Hematopoietic multipotent progenitor cell treated with erythropoietin and hydrocortisone succinate and interleukin-3 and kit ligand, for 4 days (in vitro differentiated cells): ENCODE measurements at regions not wholly inside any gene's neighbourhood (a gene's known extent, or its start where the extent isn't known, plus 50 kb on each side); places are given as distances from the start of the nearest gene placed in this dataset.
"Not testable (repeated sequence)": the region's sequence is repeated elsewhere in the genome, so short reads cannot be mapped to it uniquely, and the experiment has no call there.

Experiments
- DNase-seq: peaks from one replicate; pipeline ENCODE4 v3.0.0-alpha.2; 2015

- DNase-seq = no peak
Measured at GRCh38 chr5:27130587-27130986, 92.2 kb upstream of the CDH9 start.

GRCh38 chr5:27129926-27130325 lies 91.5 kb upstream of the CDH9 start:
- DNase-seq = no peak

GRCh38 chr5:27125856-27126255 lies 87.5 kb upstream of the CDH9 start:
- DNase-seq = no peak

GRCh38 chr5:27124590-27124989 lies 86.2 kb upstream of the CDH9 start:
- peak; percentile 61 for DNase-seq

GRCh38 chr5:27119736-27120321 lies 81.4 kb upstream of the CDH9 start:
- not testable (repeated sequence) for DNase-seq

- DNase-seq = no peak
Measured at GRCh38 chr5:27103486-27103885, 65.1 kb upstream of the CDH9 start.

- DNase-seq = not testable (repeated sequence)
Measured at GRCh38 chr5:27095761-27096160, 57.4 kb upstream of the CDH9 start.

GRCh38 chr5:27093279-27093678 lies 54.9 kb upstream of the CDH9 start:
- DNase-seq = no peak

GRCh38 chr5:27091858-27092257 lies 53.5 kb upstream of the CDH9 start:
- no peak for DNase-seq

GRCh38 chr5:27088822-27089221 lies 50.4 kb upstream of the CDH9 start:
- not testable (repeated sequence) for DNase-seq
